GM18498 (cell line): ENCODE measurements at regions not wholly inside any gene's neighbourhood (a gene's known extent, or its start where the extent isn't known, plus 50 kb on each side); places are given as distances from the start of the nearest gene placed in this dataset.
A peak's percentile ranks its signal among the peaks of the same experiment; 100 is the strongest.

ENCODE experiments used
- ATAC-seq: cut with Tn5 transposase; IDR thresholded peaks from one replicate; pipeline ENCODE4 v1.9.1; 2021; ENCODE audit warnings: mild to moderate bottlenecking, moderate library complexity; ENCODE audit not compliant: unreplicated experiment

GRCh38 chr6:95142101-95142500 is 435.2 kb upstream of the MANEA start:
- no peak for ATAC-seq

- ATAC-seq: no peak
Measured at GRCh38 chr6:95142661-95143335, 434.5 kb upstream of the MANEA start.

- no peak for ATAC-seq
Measured at GRCh38 chr6:95143408-95144180, 433.7 kb upstream of the MANEA start.

GRCh38 chr6:95145457-95145856 is 431.9 kb upstream of the MANEA start:
- no peak for ATAC-seq

- ATAC-seq: no peak
Measured at GRCh38 chr6:95159557-95159956, 417.8 kb upstream of the MANEA start.

- no peak for ATAC-seq
Measured at GRCh38 chr6:95169775-95170174, 407.6 kb upstream of the MANEA start.

- ATAC-seq: no peak
Measured at GRCh38 chr6:95175927-95176675, 401.2 kb upstream of the MANEA start.

GRCh38 chr6:95185874-95186273 is 391.5 kb upstream of the MANEA start:
- ATAC-seq: no peak

GRCh38 chr6:95186710-95187109 is 390.6 kb upstream of the MANEA start:
- no peak for ATAC-seq

- no peak for ATAC-seq
Measured at GRCh38 chr6:95197590-95197989, 379.7 kb upstream of the MANEA start.

GRCh38 chr6:95203153-95203754 is 374.1 kb upstream of the MANEA start:
- peak; percentile 96 for ATAC-seq

- no peak for ATAC-seq
Measured at GRCh38 chr6:95204178-95204577, 373.2 kb upstream of the MANEA start.

GRCh38 chr6:95208621-95209020 is 368.7 kb upstream of the MANEA start:
- no peak for ATAC-seq

- ATAC-seq: no peak
Measured at GRCh38 chr6:95209074-95209473, 368.3 kb upstream of the MANEA start.

GRCh38 chr6:95216555-95216954 is 360.8 kb upstream of the MANEA start:
- no peak for ATAC-seq

GRCh38 chr6:95227351-95227750 is 350.0 kb upstream of the MANEA start:
- ATAC-seq: no peak

- ATAC-seq: no peak
Measured at GRCh38 chr6:95228636-95229035, 348.7 kb upstream of the MANEA start.

GRCh38 chr6:95230071-95230740 is 347.1 kb upstream of the MANEA start:
- ATAC-seq: no peak

GRCh38 chr6:95231416-95231815 is 345.9 kb upstream of the MANEA start:
- ATAC-seq: no peak

- ATAC-seq: no peak
Measured at GRCh38 chr6:95232446-95232845, 344.9 kb upstream of the MANEA start.

GRCh38 chr6:95233879-95234278 is 343.5 kb upstream of the MANEA start:
- ATAC-seq: no peak
